Uterus (tissue), 3 donors: ENCODE measurements at regions not wholly inside any gene's neighbourhood (a gene's known extent, or its start where the extent isn't known, plus 50 kb on each side); places are given as distances from the start of the nearest gene placed in this dataset.
A peak's percentile ranks its signal among the peaks of the same experiment; 100 is the strongest.

Experiments
- DNase-seq, 2 donors: peaks; one replicate each; pipeline ENCODE4 v3.0.0-alpha.2; 2019 to 2020
- H3K27ac ChIP-seq, 2 donors: fragments of 200-600 bp; sonication (generic); 1 replicate in 1 of 2; 2 replicates in 1 of 2; pipeline ENCODE4 v1.5.1; 2016 to 2018
- H3K27me3 ChIP-seq, 2 donors: fragments of 200-600 bp; sonication (generic); one replicate each; pipeline ENCODE4 v1.5.1; 2018 to 2019; ENCODE audit warnings: control low read depth in 1 of 2
- H3K36me3 ChIP-seq, 2 donors: fragments of 200-600 bp; sonication (generic); one replicate each; pipeline ENCODE4 v1.5.1; 2019; ENCODE audit warnings: control low read depth in 1 of 2
- H3K4me1 ChIP-seq, 2 donors: fragments of 200-600 bp; sonication (generic); one replicate each; pipeline ENCODE4 v1.5.1; 2018 to 2019; ENCODE audit warnings: control low read depth in 1 of 2
- H3K4me3 ChIP-seq, 2 donors: fragments of 200-600 bp; sonication (generic); 1 replicate in 1 of 2; 2 replicates in 1 of 2; pipeline ENCODE4 v1.5.1; 2018 to 2019; ENCODE audit warnings: mild to moderate bottlenecking in 1 of 2
- H3K9me3 ChIP-seq, 2 donors: fragments of 200-600 bp; sonication (generic); one replicate each; pipeline ENCODE4 v1.5.1; 2019; ENCODE audit warnings: control low read depth in 1 of 2
- CTCF ChIP-seq, 4 experiments: fragments of 200-600 bp in 2 of 4; fragments of 450-650 bp in 2 of 4; sonication (generic) in 2 of 4; IDR thresholded peaks; one replicate each; pipeline ENCODE4 v1.5.1; 2016 to 2019; ENCODE audit warnings: antibody characterized with exemption in 4 of 4, mild to moderate bottlenecking in 2 of 4, moderate library complexity in 1 of 4
- POLR2A ChIP-seq, 2 donors: fragments of 450-650 bp; IDR thresholded peaks; one replicate each; pipeline ENCODE4 v1.6.1; 2016; ENCODE audit warnings: antibody characterized with exemption in 2 of 2, mild to moderate bottlenecking in 1 of 2, moderate library complexity in 1 of 2
- intact Hi-C: fragments of 100-400 bp; cut with DNase I; formaldehyde crosslinking; loops from one replicate; pipeline ENCODE4 v1.15.1; 2023; ENCODE audit warnings: low total_unique reads
- donor health status: DM: yes; HTN: yes; CAD: no.

GRCh38 chr10:117751259-117751658 is 208.7 kb downstream of the EMX2 start:
- no peaks in the 10 kb centered on the region for H3K9me3 ChIP-seq
- no peaks in the 10 kb centered on the region for H3K4me1 ChIP-seq
- no peaks in the 10 kb centered on the region for H3K27me3 ChIP-seq
- no peak overlapping the region for H3K4me3 ChIP-seq
- DNase-seq, result no peak
- H3K27ac ChIP-seq, result no peak overlapping the region
- H3K36me3 ChIP-seq, result no peaks in the 10 kb centered on the region
- intact Hi-C loops, result no loop called here
- TF ChIP-seq CTCF (IDR thresholded peaks at IDR 0.05) (no peak), POLR2A (IDR thresholded peaks at IDR 0.05) (no peak)

GRCh38 chr10:117752103-117752502 is 209.6 kb downstream of the EMX2 start:
- Histone ChIP-seq H3K4me1 (no peaks in the 10 kb centered on the region), H3K27ac (no peak overlapping the region), H3K27me3 (no peaks in the 10 kb centered on the region), H3K9me3 (no peaks in the 10 kb centered on the region), H3K4me3 (no peak overlapping the region), H3K36me3 (no peaks in the 10 kb centered on the region)
- intact Hi-C loops, result no loop called here
- no peak for DNase-seq
- TF ChIP-seq POLR2A (IDR thresholded peaks at IDR 0.05), result no peak
- TF ChIP-seq CTCF (IDR thresholded peaks at IDR 0.05), result no peak

GRCh38 chr10:117754770-117755658 is 212.5 kb downstream of the EMX2 start:
- no peaks in the 10 kb centered on the region for H3K36me3 ChIP-seq
- no peak for TF ChIP-seq POLR2A (IDR thresholded peaks at IDR 0.05)
- TF ChIP-seq CTCF (IDR thresholded peaks at IDR 0.05), result no peak

GRCh38 chr10:117755659-117756014 is 213.1 kb downstream of the EMX2 start:
- no peak overlapping the region for H3K4me3 ChIP-seq
- no peak for TF ChIP-seq CTCF (IDR thresholded peaks at IDR 0.05)
- TF ChIP-seq POLR2A (IDR thresholded peaks at IDR 0.05), result no peak
- H3K4me1 ChIP-seq, result no peaks in the 10 kb centered on the region
- no peaks in the 10 kb centered on the region for H3K27me3 ChIP-seq
- no peak overlapping the region for H3K27ac ChIP-seq
- no peaks in the 10 kb centered on the region for H3K9me3 ChIP-seq
- DNase-seq, result no peak
- intact Hi-C loops, result no loop called here
- no peaks in the 10 kb centered on the region for H3K36me3 ChIP-seq

More at GRCh38 chr10:117754770-117755658, 212.5 kb downstream of the EMX2 start:
- Histone ChIP-seq H3K9me3 (no peaks in the 10 kb centered on the region), H3K4me1 (no peaks in the 10 kb centered on the region), H3K27me3 (no peaks in the 10 kb centered on the region), H3K4me3 (no peak overlapping the region), H3K27ac (no peak overlapping the region)
- intact Hi-C loops, result no loop called here
- DNase-seq, result no peak

- H3K27me3 ChIP-seq, result no peaks in the 10 kb centered on the region
- H3K4me1 ChIP-seq, result no peaks in the 10 kb centered on the region
- TF ChIP-seq CTCF (IDR thresholded peaks at IDR 0.05) (no peak), POLR2A (IDR thresholded peaks at IDR 0.05) (no peak)
- DNase-seq, result no peak
- peak overlapping the region in 1 of 2 donors; percentile 36 for H3K27ac ChIP-seq
- intact Hi-C loops, result no loop called here
- H3K4me3 ChIP-seq, result no peak overlapping the region
- no peaks in the 10 kb centered on the region for H3K9me3 ChIP-seq
- no peaks in the 10 kb centered on the region for H3K36me3 ChIP-seq
Measured at GRCh38 chr10:117757086-117757720, 214.7 kb downstream of the EMX2 start.
